Smooth muscle cell (in vitro differentiated cells): ENCODE measurements at regions not wholly inside any gene's neighbourhood (a gene's known extent, or its start where the extent isn't known, plus 50 kb on each side); places are given as distances from the start of the nearest gene placed in this dataset.

ENCODE experiments used
- DNase-seq: peaks from one replicate; lab custom pipeline; 2025; ENCODE audit not compliant: unreplicated experiment; lab: John Stamatoyannopoulos, UW
- H2AFZ ChIP-seq: fragments of 200-600 bp; sonication (generic); 2 replicates; pipeline ENCODE4 v1.6.0; 2016; ENCODE audit warnings: antibody characterized with exemption, low read depth, mild to moderate bottlenecking
- H3F3A ChIP-seq: fragments of 200-600 bp; sonication (generic); 2 replicates; pipeline ENCODE4 v1.6.0; 2017; ENCODE audit warnings: antibody characterized with exemption, low read depth
- H3K27ac ChIP-seq: fragments of 200-600 bp; sonication (generic); 2 replicates; pipeline ENCODE4 v1.5.1; 2016; ENCODE audit warnings: low read depth, mild to moderate bottlenecking
- H3K27me3 ChIP-seq: fragments of 200-600 bp; sonication (generic); 2 replicates; pipeline ENCODE4 v1.6.1; 2016; ENCODE audit warnings: low read depth, mild to moderate bottlenecking
- H3K36me3 ChIP-seq: fragments of 200-600 bp; sonication (generic); 2 replicates; pipeline ENCODE4 v1.5.1; 2016; ENCODE audit warnings: low read depth
- H3K4me1 ChIP-seq: fragments of 200-600 bp; sonication (generic); 2 replicates; pipeline ENCODE4 v1.5.1; 2016; ENCODE audit warnings: low read depth
- H3K4me2 ChIP-seq: fragments of 200-600 bp; sonication (generic); 2 replicates; pipeline ENCODE4 v1.6.0; 2016; ENCODE audit warnings: mild to moderate bottlenecking
- H3K4me3 ChIP-seq: fragments of 200-600 bp; sonication (generic); 2 replicates; pipeline ENCODE4 v1.5.1; 2016; ENCODE audit warnings: mild to moderate bottlenecking
- H3K79me2 ChIP-seq: fragments of 200-600 bp; sonication (generic); 2 replicates; pipeline ENCODE4 v1.6.0; 2016; ENCODE audit warnings: low read depth, mild to moderate bottlenecking
- H3K9ac ChIP-seq: fragments of 200-600 bp; sonication (generic); 2 replicates; pipeline ENCODE4 v1.6.0; 2016; ENCODE audit warnings: low read depth
- H3K9me3 ChIP-seq: fragments of 200-600 bp; sonication (generic); replicated peaks from 2 replicates; pipeline ENCODE4 v1.5.1; 2016; ENCODE audit warnings: low read depth
- H4K20me1 ChIP-seq: fragments of 200-600 bp; sonication (generic); 2 replicates; pipeline ENCODE4 v1.6.0; 2016; ENCODE audit warnings: low read depth
- WGBS: methylation state at CpG from one replicate; pipeline ENCODE4 v1.1.7; 2016; ENCODE audit warnings: low lambda C conversion rate; 5-methylcytosine and 5-hydroxymethylcytosine counted together
- TF ChIP-seq, protein P1 (sequence below): fragments of 200-600 bp; sonication (generic); IDR thresholded peaks from 2 replicates; pipeline ENCODE4 v1.5.1; 2017; ENCODE audit warnings: borderline replicate concordance, mild to moderate bottlenecking, antibody characterized with exemption; ENCODE audit not compliant: insufficient read depth, poor library complexity, severe bottlenecking

DNA sequence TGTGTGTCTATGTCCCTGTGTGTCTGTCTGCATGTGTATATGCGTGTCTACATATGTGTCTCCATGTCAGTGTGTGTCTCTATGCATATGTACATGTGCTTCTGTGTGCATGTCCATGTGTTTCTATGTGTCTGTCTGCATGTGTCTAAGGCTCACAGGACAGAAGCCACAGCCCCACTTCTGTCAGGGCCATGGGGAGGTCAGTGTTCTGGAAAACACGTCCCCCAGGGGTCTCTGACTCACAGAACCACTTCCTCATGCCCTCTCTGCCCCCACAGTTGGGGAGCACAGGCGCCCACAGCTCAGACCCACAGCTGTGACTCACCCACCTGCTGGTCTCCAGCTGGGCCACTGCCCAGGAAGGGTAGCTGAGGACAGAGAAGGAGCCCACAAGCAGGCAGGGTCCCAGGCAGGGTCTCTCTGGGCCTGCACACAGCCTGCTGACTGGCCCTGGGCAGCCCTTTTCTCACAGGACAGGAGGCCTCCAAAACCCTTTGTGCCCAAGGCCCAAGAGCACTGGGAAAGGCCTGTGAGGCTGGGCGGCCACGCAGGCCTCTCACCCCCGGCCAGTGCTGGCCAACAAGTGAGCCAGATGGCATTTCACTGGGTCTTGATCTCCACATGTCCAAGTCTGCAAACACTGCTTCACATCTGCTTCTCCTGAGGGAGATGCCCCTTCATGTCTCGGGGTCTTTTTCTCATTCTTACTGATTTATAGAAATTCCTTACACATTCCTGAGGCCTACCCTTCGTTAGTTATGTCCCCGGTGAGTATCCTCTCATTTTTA, 102.9 kb upstream of the FAM20C start:
- H3K4me3 ChIP-seq, result no peak overlapping the region
- H3K36me3 ChIP-seq, result no peaks in the 10 kb centered on the region
- H3K27ac ChIP-seq, result peak overlapping the region; percentile 61
- no peaks in the 10 kb centered on the region for H4K20me1 ChIP-seq
- peaks cover 32% of the 10 kb centered on the region for H3K4me1 ChIP-seq
- TF ChIP-seq, protein P1, sequence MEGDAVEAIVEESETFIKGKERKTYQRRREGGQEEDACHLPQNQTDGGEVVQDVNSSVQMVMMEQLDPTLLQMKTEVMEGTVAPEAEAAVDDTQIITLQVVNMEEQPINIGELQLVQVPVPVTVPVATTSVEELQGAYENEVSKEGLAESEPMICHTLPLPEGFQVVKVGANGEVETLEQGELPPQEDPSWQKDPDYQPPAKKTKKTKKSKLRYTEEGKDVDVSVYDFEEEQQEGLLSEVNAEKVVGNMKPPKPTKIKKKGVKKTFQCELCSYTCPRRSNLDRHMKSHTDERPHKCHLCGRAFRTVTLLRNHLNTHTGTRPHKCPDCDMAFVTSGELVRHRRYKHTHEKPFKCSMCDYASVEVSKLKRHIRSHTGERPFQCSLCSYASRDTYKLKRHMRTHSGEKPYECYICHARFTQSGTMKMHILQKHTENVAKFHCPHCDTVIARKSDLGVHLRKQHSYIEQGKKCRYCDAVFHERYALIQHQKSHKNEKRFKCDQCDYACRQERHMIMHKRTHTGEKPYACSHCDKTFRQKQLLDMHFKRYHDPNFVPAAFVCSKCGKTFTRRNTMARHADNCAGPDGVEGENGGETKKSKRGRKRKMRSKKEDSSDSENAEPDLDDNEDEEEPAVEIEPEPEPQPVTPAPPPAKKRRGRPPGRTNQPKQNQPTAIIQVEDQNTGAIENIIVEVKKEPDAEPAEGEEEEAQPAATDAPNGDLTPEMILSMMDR, result no peak
- H3K9ac ChIP-seq, result no peak overlapping the region
- H2AFZ ChIP-seq, result no peak overlapping the region
- no peaks in the 10 kb centered on the region for H3K9me3 ChIP-seq
- peaks cover 9% of the 10 kb centered on the region for H3F3A ChIP-seq
- H3K27me3 ChIP-seq, result no peaks in the 10 kb centered on the region
- peak overlapping the region; percentile 44 for H3K4me2 ChIP-seq
- no peaks in the 10 kb centered on the region for H3K79me2 ChIP-seq
- WGBS, result 49% methylated on average over 9 of the region's 9 CpGs
- peak; percentile 25 for DNase-seq

DNA sequence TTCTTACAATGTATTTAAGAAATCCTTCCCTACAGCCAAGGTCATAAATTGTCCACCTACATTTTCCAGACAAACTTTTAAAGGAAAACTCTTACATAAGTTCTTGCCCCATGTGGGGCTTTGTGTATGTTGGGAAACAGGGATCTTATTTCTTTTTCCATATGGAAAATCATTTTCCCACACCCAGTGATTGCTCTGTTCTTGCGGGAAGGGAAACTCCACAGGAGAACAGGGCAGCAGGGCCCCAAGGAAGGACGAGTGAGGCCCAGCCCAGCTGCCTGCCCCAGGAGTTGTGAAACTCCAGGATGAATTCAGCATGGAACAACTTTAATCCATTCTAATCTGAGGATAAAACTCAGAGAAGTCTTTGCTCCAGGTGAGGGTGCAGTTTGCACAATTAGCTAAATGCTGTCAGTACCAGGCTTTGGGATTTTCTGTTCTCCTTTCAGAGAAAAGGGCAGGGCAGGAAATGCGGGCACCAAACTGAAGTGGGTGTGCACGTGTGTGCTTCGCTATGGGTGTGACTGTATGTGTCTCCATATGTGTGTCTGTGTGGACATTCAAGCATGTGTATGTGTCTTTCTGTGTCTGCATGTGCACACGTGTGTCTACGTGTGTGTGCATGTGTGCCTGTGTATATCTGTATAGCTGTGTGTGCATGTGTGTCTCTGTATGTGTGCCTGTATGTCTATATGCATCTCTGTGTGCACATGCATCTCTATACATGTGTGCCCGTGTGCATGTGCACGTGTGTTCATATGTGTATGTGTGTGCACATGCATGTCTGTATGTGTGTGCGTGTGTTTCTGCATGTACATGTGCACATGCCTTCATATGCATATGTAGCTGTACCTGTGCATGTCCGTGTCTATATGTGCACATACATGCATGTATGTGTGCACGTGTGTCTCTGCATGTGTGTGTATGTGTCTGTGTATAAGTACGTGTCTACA, 102.0 kb upstream of the FAM20C start:
- Histone ChIP-seq H3K27me3 (no peaks in the 10 kb centered on the region), H3F3A (peaks cover 9% of the 10 kb centered on the region), H3K4me3 (no peak overlapping the region), H2AFZ (no peak overlapping the region), H3K4me2 (peak overlapping the region; percentile 44), H3K9me3 (no peaks in the 10 kb centered on the region), H3K4me1 (peaks cover 40% of the 10 kb centered on the region), H3K79me2 (no peaks in the 10 kb centered on the region), H3K27ac (peak overlapping the region; percentile 61), H3K36me3 (no peaks in the 10 kb centered on the region), H4K20me1 (no peaks in the 10 kb centered on the region), H3K9ac (no peak overlapping the region)
- no peak for DNase-seq
- TF ChIP-seq, protein P1, result no peak
- WGBS, result 82% methylated on average over 13 of the region's 13 CpGs

DNA sequence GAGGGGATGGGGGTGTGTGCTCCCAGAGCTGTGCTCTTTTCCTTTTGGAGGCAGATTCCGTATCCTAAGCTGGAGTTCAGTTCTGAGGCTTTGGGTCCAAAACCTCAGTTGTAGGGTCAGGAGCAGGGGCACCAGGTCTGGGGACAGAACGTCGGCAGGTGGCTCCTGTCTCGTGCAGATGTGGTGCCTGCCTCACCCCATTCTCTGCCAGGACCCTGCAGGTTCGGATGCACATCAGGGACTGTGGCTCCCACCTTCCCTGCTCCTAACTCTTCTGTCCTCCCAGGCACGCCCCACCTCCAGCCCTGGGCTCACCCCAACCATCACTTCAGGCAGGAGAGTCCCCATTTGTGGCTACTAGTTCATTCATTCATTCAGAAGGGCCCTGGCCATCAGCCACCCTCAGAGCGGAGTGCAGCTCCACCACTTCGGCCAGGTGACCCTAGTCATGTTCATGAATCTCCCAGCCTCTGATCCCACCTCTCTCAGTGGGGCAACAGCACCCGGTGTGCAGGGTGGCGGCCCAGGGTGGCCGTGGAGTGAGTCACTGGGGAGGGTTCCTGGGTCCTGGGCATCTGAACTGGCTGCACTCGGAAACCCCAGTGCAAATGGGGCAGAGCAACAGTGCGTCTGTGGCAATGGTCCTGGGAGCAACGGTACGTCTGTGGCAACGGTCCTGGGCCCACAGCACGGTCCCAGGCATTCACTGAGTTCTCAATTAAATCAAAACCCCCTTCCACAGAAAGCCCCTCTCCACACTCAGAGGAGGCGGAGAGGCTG, 100.8 kb upstream of the FAM20C start:
- Histone ChIP-seq H3K79me2 (no peaks in the 10 kb centered on the region), H3K27me3 (no peaks in the 10 kb centered on the region), H2AFZ (no peak overlapping the region), H3K27ac (no peak overlapping the region), H3K4me3 (no peak overlapping the region), H3K4me2 (no peak overlapping the region), H3K9me3 (no peaks in the 10 kb centered on the region), H3F3A (peaks cover 9% of the 10 kb centered on the region), H3K4me1 (peaks cover 40% of the 10 kb centered on the region), H4K20me1 (no peaks in the 10 kb centered on the region), H3K36me3 (no peaks in the 10 kb centered on the region), H3K9ac (no peak overlapping the region)
- no peak for DNase-seq
- TF ChIP-seq, protein P1, result no peak
- 94% methylated on average over 17 of the region's 18 CpGs for WGBS
